ENCODE measurements at regions not wholly inside any gene's neighbourhood (a gene's known extent, or its start where the extent isn't known, plus 50 kb on each side); places are given as distances from the start of the nearest gene placed in this dataset.

- Histone ChIP-seq H3K9me3 (ENCODE audit: low read depth, low read length) (no peaks in the 10 kb centered on the region), H3K4me1 (ENCODE audit: insufficient read depth, low read length) (no peaks in the 10 kb centered on the region), H3K27ac (ENCODE audit: low read depth, low read length) (no peak overlapping the region), H3K27me3 (ENCODE audit: insufficient read depth, low read length) (no peaks in the 10 kb centered on the region), H4K20me1 (ENCODE audit: insufficient read depth, low read length) (no peaks in the 10 kb centered on the region), H3K4me2 (ENCODE audit: insufficient read depth, low read length) (no peak overlapping the region), H3K79me2 (ENCODE audit: insufficient read depth, low read length) (no peaks in the 10 kb centered on the region), H3K36me3 (ENCODE audit: insufficient read depth, low read length) (no peaks in the 10 kb centered on the region), H3K4me3 (ENCODE audit: insufficient read depth, low read length) (no peak overlapping the region), H2AFZ (ENCODE audit: low read length) (no peak overlapping the region)
- no peak for DNase-seq (ENCODE audit: insufficient read length, low spot score, missing footprints)
- TF ChIP-seq CTCF (IDR thresholded peaks at IDR 0.05; ENCODE audit: extremely low read depth, low read depth, low read length), result no peak
These were observed 428.2 kb downstream of the CDK5RAP2 start for GRCh38 chr9:120151806-120152205.

- Histone ChIP-seq H3K9me3 (ENCODE audit: low read depth, low read length) (no peaks in the 10 kb centered on the region), H3K27me3 (ENCODE audit: insufficient read depth, low read length) (no peaks in the 10 kb centered on the region), H3K36me3 (ENCODE audit: insufficient read depth, low read length) (no peaks in the 10 kb centered on the region), H3K4me1 (ENCODE audit: insufficient read depth, low read length) (no peaks in the 10 kb centered on the region), H3K4me3 (ENCODE audit: insufficient read depth, low read length) (no peak overlapping the region), H2AFZ (ENCODE audit: low read length) (no peak overlapping the region), H3K4me2 (ENCODE audit: insufficient read depth, low read length) (no peak overlapping the region), H3K27ac (ENCODE audit: low read depth, low read length) (no peak overlapping the region), H4K20me1 (ENCODE audit: insufficient read depth, low read length) (no peaks in the 10 kb centered on the region), H3K79me2 (ENCODE audit: insufficient read depth, low read length) (no peaks in the 10 kb centered on the region)
- DNase-seq (ENCODE audit: insufficient read length, low spot score, missing footprints), result no peak
- TF ChIP-seq CTCF (IDR thresholded peaks at IDR 0.05; ENCODE audit: extremely low read depth, low read depth, low read length), result no peak
These were observed 428.8 kb downstream of the CDK5RAP2 start for GRCh38 chr9:120151149-120151548.

- no peak overlapping the region for H3K4me2 ChIP-seq (ENCODE audit: insufficient read depth, low read length)
- no peaks in the 10 kb centered on the region for H3K27me3 ChIP-seq (ENCODE audit: insufficient read depth, low read length)
- H3K4me3 ChIP-seq (ENCODE audit: insufficient read depth, low read length), result no peak overlapping the region
- H2AFZ ChIP-seq (ENCODE audit: low read length), result no peak overlapping the region
- no peak for DNase-seq (ENCODE audit: insufficient read length, low spot score, missing footprints)
- H3K27ac ChIP-seq (ENCODE audit: low read depth, low read length), result no peak overlapping the region
- H3K79me2 ChIP-seq (ENCODE audit: insufficient read depth, low read length), result no peaks in the 10 kb centered on the region
- no peaks in the 10 kb centered on the region for H3K4me1 ChIP-seq (ENCODE audit: insufficient read depth, low read length)
- no peaks in the 10 kb centered on the region for H3K36me3 ChIP-seq (ENCODE audit: insufficient read depth, low read length)
- H3K9me3 ChIP-seq (ENCODE audit: low read depth, low read length), result no peaks in the 10 kb centered on the region
- H4K20me1 ChIP-seq (ENCODE audit: insufficient read depth, low read length), result no peaks in the 10 kb centered on the region
- no peak for TF ChIP-seq CTCF (IDR thresholded peaks at IDR 0.05; ENCODE audit: extremely low read depth, low read depth, low read length)
These were observed 441.0 kb downstream of the CDK5RAP2 start for GRCh38 chr9:120138955-120139354.

- H3K27me3 ChIP-seq (ENCODE audit: insufficient read depth, low read length), result no peaks in the 10 kb centered on the region
- no peak for TF ChIP-seq CTCF (IDR thresholded peaks at IDR 0.05; ENCODE audit: extremely low read depth, low read depth, low read length)
These were observed 442.7 kb downstream of the CDK5RAP2 start for GRCh38 chr9:120137186-120137840.

More at GRCh38 chr9:120137186-120137840, 442.7 kb downstream of the CDK5RAP2 start:
- H2AFZ ChIP-seq (ENCODE audit: low read length), result no peak overlapping the region
- H3K9me3 ChIP-seq (ENCODE audit: low read depth, low read length), result no peaks in the 10 kb centered on the region
- H3K4me2 ChIP-seq (ENCODE audit: insufficient read depth, low read length), result no peak overlapping the region
- no peak overlapping the region for H3K4me3 ChIP-seq (ENCODE audit: insufficient read depth, low read length)
- H3K4me1 ChIP-seq (ENCODE audit: insufficient read depth, low read length), result no peaks in the 10 kb centered on the region
- H3K36me3 ChIP-seq (ENCODE audit: insufficient read depth, low read length), result no peaks in the 10 kb centered on the region
- no peaks in the 10 kb centered on the region for H3K79me2 ChIP-seq (ENCODE audit: insufficient read depth, low read length)
- H4K20me1 ChIP-seq (ENCODE audit: insufficient read depth, low read length), result no peaks in the 10 kb centered on the region
- no peak for DNase-seq (ENCODE audit: insufficient read length, low spot score, missing footprints)
- H3K27ac ChIP-seq (ENCODE audit: low read depth, low read length), result no peak overlapping the region

All from osteoblast (primary cell).